NCI-H2227 (cell line): ENCODE measurements at regions not wholly inside any gene's neighbourhood (a gene's known extent, or its start where the extent isn't known, plus 50 kb on each side); places are given as distances from the start of the nearest gene placed in this dataset.
"Not testable (repeated sequence)": the region's sequence is repeated elsewhere in the genome, so short reads cannot be mapped to it uniquely, and the experiment has no call there.

Source experiments
- DNase-seq: peaks from one replicate; lab custom pipeline; 2025; ENCODE audit not compliant: unreplicated experiment; lab: John Stamatoyannopoulos, UW

DNA sequence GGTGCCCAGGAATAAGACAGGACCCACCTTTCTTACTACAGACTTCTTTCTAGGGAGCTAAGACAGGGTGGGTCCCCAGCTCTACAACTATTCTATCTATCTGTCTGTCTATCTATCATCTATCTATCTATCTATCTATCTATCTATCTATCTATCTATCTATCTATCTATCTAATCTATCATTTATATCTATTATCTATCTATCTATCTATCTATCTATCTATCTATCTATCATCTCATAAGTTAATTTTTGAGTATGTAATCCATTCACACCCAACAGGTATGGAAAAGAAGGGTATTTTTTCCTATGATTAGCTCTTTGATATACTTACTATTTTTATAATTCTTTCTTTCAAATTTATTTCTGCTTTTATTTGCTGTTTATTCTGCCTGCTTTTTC is 55.9 kb downstream of the BAMBI start:
- DNase-seq, result no peak

- DNase-seq, result no peak
Observed at GRCh38 chr10:28733647-28734046, 56.3 kb downstream of the BAMBI start.

GRCh38 chr10:28734938-28735759 is 57.8 kb downstream of the BAMBI start:
- DNase-seq, result no peak

GRCh38 chr10:28737096-28737495 is 59.8 kb downstream of the BAMBI start:
- DNase-seq, result no peak

DNA sequence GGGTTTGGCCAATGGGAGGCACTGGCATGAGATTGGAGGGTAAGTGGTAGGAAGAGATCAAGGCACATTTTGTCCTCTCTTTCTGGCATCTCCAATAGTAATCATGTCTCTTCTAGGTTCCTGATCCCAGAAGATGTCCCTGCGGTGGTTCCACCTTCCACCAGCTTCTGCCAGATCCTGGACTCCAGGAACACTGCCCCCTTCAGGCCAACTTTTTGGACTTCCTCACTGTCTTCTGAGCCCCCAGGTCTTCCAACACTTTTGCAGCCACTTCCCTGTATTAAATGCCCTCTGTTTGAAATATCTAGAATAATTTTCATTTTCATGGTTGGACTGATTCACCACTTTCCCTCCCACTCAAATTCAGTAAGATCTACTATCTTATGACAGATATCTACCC is 60.9 kb downstream of the BAMBI start:
- DNase-seq, result no peak

- DNase-seq, result no peak
Observed at GRCh38 chr10:28743576-28743975, 66.3 kb downstream of the BAMBI start.

DNA sequence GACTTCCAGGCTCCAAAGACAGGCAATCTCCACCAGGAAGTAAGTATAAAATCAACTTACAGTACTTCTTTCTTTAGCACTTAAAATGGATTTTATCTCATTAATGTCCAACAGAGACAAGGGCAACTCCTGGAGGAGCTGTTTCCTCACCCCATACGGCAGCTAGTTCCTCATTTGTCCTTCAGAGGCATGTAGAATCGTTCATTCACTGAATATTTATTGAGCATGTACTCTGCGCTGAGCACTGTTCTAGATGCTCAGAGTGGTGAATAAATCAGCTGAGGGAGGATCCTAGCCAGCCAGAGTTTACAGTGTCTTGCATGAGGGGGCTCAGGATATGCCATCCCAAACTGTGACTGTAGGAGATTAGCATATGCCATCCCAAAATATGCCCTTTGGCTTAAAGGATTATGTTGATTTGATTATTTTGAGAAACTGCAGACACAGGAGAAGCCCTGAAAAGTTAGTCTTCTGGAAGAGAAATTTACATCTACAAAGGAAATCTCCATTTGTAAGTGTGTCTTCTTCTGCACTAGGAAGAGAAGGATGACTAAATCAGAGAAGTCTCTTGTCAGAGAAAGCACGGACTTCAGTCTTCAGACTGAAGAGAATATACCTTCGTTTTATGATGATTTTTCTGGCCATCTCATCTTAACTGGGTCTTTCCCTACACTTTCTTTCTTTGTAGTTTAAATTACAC is 66.9 kb downstream of the BAMBI start:
- no peak for DNase-seq

DNA sequence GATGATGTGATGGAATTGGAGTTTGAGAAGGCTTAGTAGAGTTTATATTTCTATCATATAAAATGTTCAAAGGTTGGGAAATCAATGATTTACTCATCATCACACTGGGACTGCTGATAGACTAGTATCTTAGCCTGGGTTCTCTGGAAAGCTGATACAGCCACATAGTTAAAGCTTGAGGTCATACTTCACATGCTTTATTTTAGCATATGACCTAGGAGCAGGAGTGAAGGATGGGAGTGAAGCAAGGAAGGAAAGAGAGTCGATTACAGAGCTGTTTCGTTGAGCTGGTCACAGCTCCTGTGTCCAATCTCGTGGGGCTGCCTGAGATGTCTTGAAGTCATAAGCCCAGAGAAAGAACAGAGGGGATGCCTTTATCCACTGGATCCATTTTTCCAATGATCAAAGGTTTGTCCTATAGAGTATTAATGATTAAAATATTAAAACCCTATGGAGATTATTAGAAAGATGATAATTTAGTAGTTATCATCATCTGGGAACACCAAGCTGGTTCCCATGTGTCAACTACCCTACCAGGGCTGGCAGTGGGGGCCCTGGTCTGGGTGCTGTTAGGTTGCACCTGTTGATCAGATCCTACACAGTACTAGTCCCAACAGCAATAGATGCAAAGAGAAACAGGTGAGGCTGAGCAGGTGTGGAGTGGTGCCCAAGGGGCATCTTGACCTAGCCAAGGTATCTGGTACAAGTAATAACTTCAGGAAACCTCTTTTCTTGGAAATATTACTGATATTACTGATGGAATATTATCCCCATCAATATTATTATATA is 77.8 kb downstream of the BAMBI start:
- DNase-seq, result no peak

- no peak for DNase-seq
Observed at GRCh38 chr10:28761084-28761846, 83.9 kb downstream of the BAMBI start.

DNA sequence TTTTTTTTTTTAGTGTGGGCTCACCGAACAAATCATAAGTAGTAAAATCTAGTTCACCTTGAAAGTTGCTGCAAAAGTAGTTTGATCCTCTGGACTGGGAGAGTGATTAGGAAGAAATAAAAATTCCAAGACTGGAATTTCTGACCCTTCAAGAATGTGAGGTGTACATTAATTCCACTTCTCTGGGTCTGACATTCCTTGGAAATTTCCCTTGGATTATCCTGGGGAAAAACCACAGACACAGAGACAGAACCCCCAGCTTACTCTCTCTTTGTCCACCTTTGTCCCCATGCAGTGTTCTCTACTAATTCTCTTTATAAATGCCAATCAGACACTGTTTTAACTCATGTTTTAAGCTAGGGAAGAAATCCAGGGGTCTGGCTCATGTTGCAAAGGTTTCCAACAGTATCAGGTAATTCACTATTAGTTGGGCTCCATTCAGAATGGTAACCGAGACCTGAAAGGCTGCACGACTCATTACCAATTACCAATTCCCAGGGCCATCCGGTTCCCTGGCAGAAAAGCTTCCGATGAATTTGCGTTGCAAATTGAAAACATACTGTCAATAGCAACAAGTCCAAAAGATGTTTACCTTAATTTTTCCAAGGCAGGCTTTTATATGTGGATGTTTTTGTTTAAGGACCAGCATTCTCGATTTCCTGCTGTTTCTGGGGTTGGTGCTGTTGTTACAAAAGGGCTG is 86.3 kb downstream of the BAMBI start:
- no peak for DNase-seq

GRCh38 chr10:28765641-28766040 is 88.3 kb downstream of the BAMBI start:
- no peak for DNase-seq

- no peak for DNase-seq
Observed at GRCh38 chr10:28768227-28768626, 90.9 kb downstream of the BAMBI start.

GRCh38 chr10:28769091-28769604 is 91.8 kb downstream of the BAMBI start:
- no peak for DNase-seq

DNA sequence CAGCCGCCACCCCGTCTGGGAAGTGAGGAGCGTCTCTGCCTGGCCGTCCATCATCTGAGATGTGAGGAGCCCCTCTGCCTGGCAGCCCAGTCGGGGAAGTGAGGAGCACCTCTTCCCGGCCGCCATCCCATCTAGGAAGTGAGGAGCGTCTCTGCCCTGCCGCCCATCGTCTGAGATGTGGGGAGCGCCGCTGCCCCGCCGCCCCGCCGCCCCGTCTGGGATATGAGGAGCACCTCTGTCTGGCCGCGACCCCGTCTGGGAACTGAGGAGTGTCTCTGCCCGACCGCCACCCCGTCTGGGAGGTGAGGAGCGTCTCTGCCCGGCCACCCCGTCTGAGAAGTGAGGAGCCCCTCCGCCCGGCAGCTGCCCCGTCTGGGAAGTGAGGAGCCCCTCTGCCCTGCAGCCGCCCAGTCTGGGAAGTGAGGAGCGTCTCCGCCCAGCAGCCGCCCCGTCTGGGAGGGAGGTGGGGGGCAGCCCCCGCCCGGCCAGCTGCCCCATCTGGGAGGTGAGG is 94.3 kb downstream of the BAMBI start:
- DNase-seq, result not testable (repeated sequence)

- no peak for DNase-seq
Observed at GRCh38 chr10:28774051-28774995, 97.0 kb downstream of the BAMBI start.

GRCh38 chr10:28775773-28776172 is 98.5 kb downstream of the BAMBI start:
- DNase-seq, result no peak

GRCh38 chr10:28776519-28776918 is 99.2 kb downstream of the BAMBI start:
- DNase-seq, result no peak

GRCh38 chr10:28777911-28778310 is 100.6 kb downstream of the BAMBI start:
- DNase-seq, result no peak

DNA sequence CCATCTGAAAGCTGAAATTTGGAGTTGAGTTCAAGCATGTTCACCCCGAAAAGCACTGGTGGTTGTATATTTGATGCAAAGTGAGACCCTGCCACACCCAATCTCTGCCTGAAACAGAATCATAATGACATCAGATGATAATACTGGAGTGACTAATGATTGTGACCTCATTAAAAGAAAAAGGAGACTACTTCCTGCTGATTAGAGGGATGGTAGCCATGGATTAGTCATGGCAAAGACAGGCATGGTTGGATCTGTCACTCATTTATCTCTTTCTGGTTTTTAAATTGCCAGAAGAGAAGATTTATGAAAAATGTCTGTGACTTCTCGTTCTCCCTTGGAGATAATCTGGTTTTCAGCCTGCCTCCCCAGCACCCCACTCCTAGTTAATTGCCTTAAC is 101.2 kb downstream of the BAMBI start:
- DNase-seq, result no peak
